Gastrocnemius medialis (tissue), 4 donors: ENCODE measurements at regions not wholly inside any gene's neighbourhood (a gene's known extent, or its start where the extent isn't known, plus 50 kb on each side); places are given as distances from the start of the nearest gene placed in this dataset.

Experiments used
- ATAC-seq, 2 donors: fragments of 150-250 bp; one replicate each; pipeline ENCODE4 v1.9.1; 2016
- DNase-seq, 2 donors: peaks; one replicate each; pipeline ENCODE4 v3.0.0-alpha.2; 2019
- H3K27ac ChIP-seq, 4 donors: fragments of 200-600 bp; sonication (generic); 1 replicate in 1 of 4; 2 replicates in 3 of 4; pipeline ENCODE4 v1.5.1; 2016 to 2018; ENCODE audit warnings: mild to moderate bottlenecking in 2 of 4, moderate library complexity in 1 of 4
- H3K27me3 ChIP-seq, 3 donors: fragments of 200-600 bp; sonication (generic) in 2 of 3; 1 replicate in 1 of 3; 2 replicates in 2 of 3; pipeline versions ENCODE4 v1.5.1 to v1.6.0; 2016 to 2019; ENCODE audit warnings: mild to moderate bottlenecking in 1 of 3, moderate library complexity in 1 of 3
- H3K36me3 ChIP-seq, 2 donors: fragments of 200-600 bp; sonication (generic) in 1 of 2; one replicate each; pipeline ENCODE4 v1.5.1; 2017 to 2018
- H3K4me1 ChIP-seq, 2 donors: fragments of 200-600 bp; sonication (generic) in 1 of 2; one replicate each; pipeline ENCODE4 v1.5.1; 2016 to 2017; ENCODE audit warnings: mild to moderate bottlenecking in 2 of 2
- H3K4me3 ChIP-seq, 4 donors: fragments of 200-600 bp; sonication (generic) in 3 of 4; 1 replicate in 1 of 4; 2 replicates in 3 of 4; pipeline ENCODE4 v1.5.1; 2016 to 2019; ENCODE audit warnings: mild to moderate bottlenecking in 2 of 4
- H3K9me3 ChIP-seq, 3 donors: fragments of 200-600 bp; sonication (generic) in 2 of 3; 1 replicate in 1 of 3; 2 replicates in 2 of 3; pipeline ENCODE4 v1.5.1; 2016 to 2019
- POLR2A ChIP-seq, 2 donors: fragments of 450-650 bp; IDR thresholded peaks; one replicate each; pipeline ENCODE4 v1.6.1; 2017; ENCODE audit warnings: antibody characterized with exemption in 2 of 2, mild to moderate bottlenecking in 2 of 2, moderate library complexity in 2 of 2
- in situ Hi-C, 4 donors: fragments of 200-750 bp; cut with MboI; loops; one replicate each; pipeline versions ENCODE4 v1.15.0 to v1.8.0; 2017; ENCODE audit warnings: low sequenced_read_pairs in 4 of 4
- intact Hi-C: fragments of 100-400 bp; cut with DNase I; formaldehyde crosslinking; loops from one replicate; pipeline ENCODE4 v1.15.1; 2023; ENCODE audit warnings: low total_unique reads
- TF ChIP-seq, protein P1 (sequence below), 5 experiments: fragments of 450-650 bp in 3 of 5; fragments of 200-600 bp in 2 of 5; sonication (generic) in 2 of 5; IDR thresholded peaks in 4 of 5; conservative IDR thresholded peaks in 1 of 5; 1 replicate in 4 of 5; 2 replicates in 1 of 5; pipeline ENCODE4 v1.5.1; 2016 to 2019; ENCODE audit warnings: antibody characterized with exemption in 5 of 5, mild to moderate bottlenecking in 3 of 5, moderate library complexity in 3 of 5

DNA sequence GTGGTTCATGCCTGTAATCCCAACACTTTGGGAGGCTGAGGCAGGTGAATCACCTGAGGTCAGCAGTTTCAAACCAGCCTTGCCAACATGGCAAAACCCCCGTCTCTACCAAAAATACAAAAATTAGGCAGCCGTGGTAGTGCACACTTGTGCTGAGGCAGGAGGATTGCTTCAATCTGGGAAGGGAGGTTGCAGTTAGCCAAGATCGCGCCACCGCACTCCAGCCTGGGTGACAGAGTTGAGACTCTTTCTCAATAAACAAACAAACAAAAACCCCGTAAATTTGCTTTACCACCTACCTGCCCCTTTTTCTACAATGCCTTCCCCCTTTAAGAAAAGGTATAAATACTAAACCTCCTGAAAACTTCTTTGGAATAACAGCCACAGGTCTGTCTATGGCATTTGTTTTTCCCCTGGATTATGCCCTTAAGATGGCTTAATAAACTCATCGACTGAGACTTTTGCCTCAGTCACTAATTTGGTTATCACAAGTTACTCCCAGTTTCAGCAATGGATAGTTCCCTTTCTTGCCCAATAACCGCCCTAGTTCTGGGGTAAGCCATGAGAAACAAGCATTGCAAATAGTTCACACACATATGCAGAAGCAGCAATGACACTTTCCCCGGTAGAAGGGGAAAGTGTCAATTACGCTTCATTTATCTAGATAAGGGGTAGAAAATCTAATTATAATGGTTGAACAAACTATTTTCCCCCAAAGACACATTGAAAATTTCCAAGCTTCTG lies 52.8 kb upstream of the SVIL start:
- H3K9me3 ChIP-seq: no peaks in the 10 kb centered on the region
- DNase-seq (no peak), ATAC-seq (no peak)
- no peaks in the 10 kb centered on the region for H3K27me3 ChIP-seq
- peaks cover 0 to 22% of the 10 kb centered on the region in 2 donors for H3K36me3 ChIP-seq
- TF ChIP-seq POLR2A (IDR thresholded peaks at IDR 0.05): no peak
- TF ChIP-seq, protein P1, sequence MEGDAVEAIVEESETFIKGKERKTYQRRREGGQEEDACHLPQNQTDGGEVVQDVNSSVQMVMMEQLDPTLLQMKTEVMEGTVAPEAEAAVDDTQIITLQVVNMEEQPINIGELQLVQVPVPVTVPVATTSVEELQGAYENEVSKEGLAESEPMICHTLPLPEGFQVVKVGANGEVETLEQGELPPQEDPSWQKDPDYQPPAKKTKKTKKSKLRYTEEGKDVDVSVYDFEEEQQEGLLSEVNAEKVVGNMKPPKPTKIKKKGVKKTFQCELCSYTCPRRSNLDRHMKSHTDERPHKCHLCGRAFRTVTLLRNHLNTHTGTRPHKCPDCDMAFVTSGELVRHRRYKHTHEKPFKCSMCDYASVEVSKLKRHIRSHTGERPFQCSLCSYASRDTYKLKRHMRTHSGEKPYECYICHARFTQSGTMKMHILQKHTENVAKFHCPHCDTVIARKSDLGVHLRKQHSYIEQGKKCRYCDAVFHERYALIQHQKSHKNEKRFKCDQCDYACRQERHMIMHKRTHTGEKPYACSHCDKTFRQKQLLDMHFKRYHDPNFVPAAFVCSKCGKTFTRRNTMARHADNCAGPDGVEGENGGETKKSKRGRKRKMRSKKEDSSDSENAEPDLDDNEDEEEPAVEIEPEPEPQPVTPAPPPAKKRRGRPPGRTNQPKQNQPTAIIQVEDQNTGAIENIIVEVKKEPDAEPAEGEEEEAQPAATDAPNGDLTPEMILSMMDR (IDR thresholded peaks at IDR 0.05 in 4 of 5, conservative IDR thresholded peaks at IDR 0.05 in 1 of 5): no peak
- intact Hi-C loops (no loop called here), in situ Hi-C loops (no loop called here)
- H3K4me3 ChIP-seq: no peak overlapping the region
- no peak overlapping the region for H3K27ac ChIP-seq
- peaks cover 29 to 30% of the 10 kb centered on the region in 2 donors for H3K4me1 ChIP-seq

DNA sequence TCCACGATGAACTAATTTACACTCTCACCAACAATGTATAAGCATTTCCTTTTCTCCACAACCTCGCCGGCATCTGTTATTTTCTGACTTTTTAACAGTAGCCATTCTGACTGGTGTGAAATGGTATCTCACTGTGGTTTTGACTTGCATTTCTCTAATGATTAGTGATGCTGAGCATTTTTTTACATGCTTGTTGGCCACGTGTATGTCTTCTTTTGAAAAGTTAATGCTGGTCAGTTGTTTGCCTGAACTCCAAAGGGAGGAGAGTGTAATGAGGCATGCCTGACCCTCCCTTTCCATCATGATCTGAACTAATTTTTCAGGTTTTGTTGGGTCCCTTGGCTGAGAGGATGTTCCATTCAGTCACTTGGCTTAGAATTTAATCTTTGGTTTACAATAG lies 50.7 kb upstream of the SVIL start:
- TF ChIP-seq POLR2A (IDR thresholded peaks at IDR 0.05): no peak
- TF ChIP-seq, protein P1 (IDR thresholded peaks at IDR 0.05 in 4 of 5, conservative IDR thresholded peaks at IDR 0.05 in 1 of 5): no peak
- Histone ChIP-seq H3K9me3 (no peaks in the 10 kb centered on the region), H3K4me1 (peaks cover 28 to 30% of the 10 kb centered on the region in 2 donors), H3K4me3 (no peak overlapping the region), H3K27me3 (no peaks in the 10 kb centered on the region), H3K36me3 (peaks cover 0 to 22% of the 10 kb centered on the region in 2 donors), H3K27ac (no peak overlapping the region)
- DNase-seq (no peak), ATAC-seq (no peak)
- in situ Hi-C loops (no loop called here), intact Hi-C loops (no loop called here)
